ENCODE measurements at regions not wholly inside any gene's neighbourhood (a gene's known extent, or its start where the extent isn't known, plus 50 kb on each side); places are given as distances from the start of the nearest gene placed in this dataset.
"Not testable (repeated sequence)": the region's sequence is repeated elsewhere in the genome, so short reads cannot be mapped to it uniquely, and the experiment has no call there.

DNA sequence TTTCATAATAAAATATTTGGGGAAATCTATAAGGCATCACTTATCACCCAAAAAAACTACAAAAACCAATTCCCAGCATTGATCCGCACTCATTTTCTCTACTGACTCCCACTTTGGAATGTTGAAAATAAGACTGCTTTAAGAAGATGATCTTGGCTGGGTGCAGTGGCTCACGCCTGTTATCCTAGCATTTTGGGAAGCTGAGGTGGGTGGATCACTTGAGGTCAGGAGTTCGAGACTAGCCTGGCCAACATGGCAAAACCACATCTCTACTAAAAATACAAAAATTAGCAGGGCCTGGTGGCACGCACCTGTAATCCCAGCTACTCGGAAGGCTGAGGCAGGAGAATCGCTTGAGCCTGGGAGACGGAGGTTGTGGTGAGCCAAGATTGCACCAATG is 50.0 kb upstream of the METTL9 start:
- TF ChIP-seq, protein P1, sequence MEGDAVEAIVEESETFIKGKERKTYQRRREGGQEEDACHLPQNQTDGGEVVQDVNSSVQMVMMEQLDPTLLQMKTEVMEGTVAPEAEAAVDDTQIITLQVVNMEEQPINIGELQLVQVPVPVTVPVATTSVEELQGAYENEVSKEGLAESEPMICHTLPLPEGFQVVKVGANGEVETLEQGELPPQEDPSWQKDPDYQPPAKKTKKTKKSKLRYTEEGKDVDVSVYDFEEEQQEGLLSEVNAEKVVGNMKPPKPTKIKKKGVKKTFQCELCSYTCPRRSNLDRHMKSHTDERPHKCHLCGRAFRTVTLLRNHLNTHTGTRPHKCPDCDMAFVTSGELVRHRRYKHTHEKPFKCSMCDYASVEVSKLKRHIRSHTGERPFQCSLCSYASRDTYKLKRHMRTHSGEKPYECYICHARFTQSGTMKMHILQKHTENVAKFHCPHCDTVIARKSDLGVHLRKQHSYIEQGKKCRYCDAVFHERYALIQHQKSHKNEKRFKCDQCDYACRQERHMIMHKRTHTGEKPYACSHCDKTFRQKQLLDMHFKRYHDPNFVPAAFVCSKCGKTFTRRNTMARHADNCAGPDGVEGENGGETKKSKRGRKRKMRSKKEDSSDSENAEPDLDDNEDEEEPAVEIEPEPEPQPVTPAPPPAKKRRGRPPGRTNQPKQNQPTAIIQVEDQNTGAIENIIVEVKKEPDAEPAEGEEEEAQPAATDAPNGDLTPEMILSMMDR (IDR thresholded peaks at IDR 0.05; ENCODE audit: borderline replicate concordance, extremely low read depth, low read length, poor library complexity, severe bottlenecking), result not testable (repeated sequence)
- TF ChIP-seq EZH2 (IDR thresholded peaks at IDR 0.05; ENCODE audit: borderline replicate concordance, low read depth, low read length, severe bottlenecking), result not testable (repeated sequence)

All from DND-41 (cell line).